Subcutaneous abdominal adipose tissue (tissue), 5 donors: ENCODE measurements at regions not wholly inside any gene's neighbourhood (a gene's known extent, or its start where the extent isn't known, plus 50 kb on each side); places are given as distances from the start of the nearest gene placed in this dataset.
"Not testable (repeated sequence)": the region's sequence is repeated elsewhere in the genome, so short reads cannot be mapped to it uniquely, and the experiment has no call there.

Source experiments
- H3K27ac ChIP-seq: one replicate; pipeline ENCODE4 v1.7.0; 2013; ENCODE audit warnings: low read depth, mild to moderate bottlenecking, inconsistent platforms, low read length, moderate library complexity
- H3K27me3 ChIP-seq, 5 donors: one replicate each; pipeline ENCODE4 v1.7.0; 2013; ENCODE audit warnings: low read length in 5 of 5, inconsistent platforms in 1 of 5; ENCODE audit not compliant: control insufficient read depth in 5 of 5, insufficient read depth in 4 of 5
- H3K36me3 ChIP-seq, 5 donors: one replicate each; pipeline ENCODE4 v1.7.0; 2013; ENCODE audit warnings: low read length in 5 of 5; ENCODE audit not compliant: control insufficient read depth in 5 of 5, insufficient read depth in 5 of 5
- H3K4me1 ChIP-seq, 5 donors: one replicate each; pipeline ENCODE4 v1.7.0; 2013; ENCODE audit warnings: low read length in 5 of 5, mild to moderate bottlenecking in 3 of 5, moderate library complexity in 1 of 5; ENCODE audit not compliant: control insufficient read depth in 5 of 5, insufficient read depth in 5 of 5
- H3K4me3 ChIP-seq, 5 donors: one replicate each; pipeline ENCODE4 v1.7.0; 2013; ENCODE audit warnings: low read length in 5 of 5, low read depth in 1 of 5
- H3K9ac ChIP-seq, 5 donors: one replicate each; pipeline ENCODE4 v1.7.0; 2013; ENCODE audit warnings: low read length in 5 of 5, mild to moderate bottlenecking in 4 of 5, moderate library complexity in 3 of 5
- H3K9me3 ChIP-seq, 5 donors: one replicate each; pipeline ENCODE4 v1.7.0; 2013; ENCODE audit warnings: low read length in 5 of 5; ENCODE audit not compliant: control insufficient read depth in 5 of 5
- donor health status: healthy.
- donor health status: healthy.
- donor health status: healthy.
- donor health status: healthy.
- donor health status: healthy.

DNA sequence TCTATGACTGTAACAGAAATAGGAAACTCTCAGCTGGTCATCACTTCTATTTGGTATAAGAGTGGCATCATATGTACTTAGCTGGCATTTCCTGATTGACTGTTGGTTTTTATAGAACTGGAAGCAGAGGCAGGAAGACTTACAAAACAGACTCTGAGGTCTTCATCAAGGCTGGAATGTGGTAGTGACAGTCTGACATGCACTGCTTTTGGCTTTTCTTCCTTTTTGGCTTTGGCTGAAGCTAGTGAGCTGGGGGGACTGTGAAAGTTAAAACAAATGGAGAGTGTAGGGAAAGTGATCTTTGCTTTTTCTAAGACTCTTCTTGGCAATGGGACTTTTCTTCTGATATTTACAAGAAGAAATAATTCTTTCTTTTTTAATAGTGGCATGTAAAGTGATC, 121.1 kb upstream of the SLC4A4 start:
- H3K4me1 ChIP-seq = peaks cover 0 to 25% (median 14%) of the 10 kb centered on the region in 5 donors
- peak overlapping the region in 1 of 5 donors; percentile 22 for H3K9ac ChIP-seq
- H3K27me3 ChIP-seq = no peaks in the 10 kb centered on the region
- H3K4me3 ChIP-seq = no peak overlapping the region
- no peaks in the 10 kb centered on the region for H3K36me3 ChIP-seq
- peaks cover 0 to 4% (median 3%) of the 10 kb centered on the region in 5 donors for H3K9me3 ChIP-seq
- peak overlapping the region; percentile 65 for H3K27ac ChIP-seq

DNA sequence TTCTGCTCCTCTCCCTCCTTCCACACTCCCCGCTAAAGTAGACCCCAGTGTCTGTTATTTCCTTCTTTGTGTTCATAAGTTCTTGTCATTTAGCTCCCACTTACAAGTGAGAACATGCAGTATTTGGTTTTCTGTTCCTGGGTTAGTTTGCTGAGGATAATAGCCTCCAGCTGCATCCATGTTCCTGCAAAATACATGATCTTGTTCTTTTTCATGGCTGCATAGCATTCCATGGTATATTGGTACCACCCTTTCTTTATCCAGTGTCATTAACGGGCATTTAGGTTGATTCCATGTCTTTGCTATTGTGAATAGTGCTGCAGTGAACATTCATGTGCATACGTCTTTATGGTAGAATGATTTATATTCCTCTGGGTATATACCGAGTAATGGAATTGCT, 118.0 kb upstream of the SLC4A4 start:
- H3K4me3 ChIP-seq, H3K27me3 ChIP-seq, H3K9ac ChIP-seq, H3K27ac ChIP-seq, H3K9me3 ChIP-seq, H3K36me3 ChIP-seq: not testable (repeated sequence)
- peaks cover 0 to 32% (median 14%) of the 10 kb centered on the region in 5 donors for H3K4me1 ChIP-seq

DNA sequence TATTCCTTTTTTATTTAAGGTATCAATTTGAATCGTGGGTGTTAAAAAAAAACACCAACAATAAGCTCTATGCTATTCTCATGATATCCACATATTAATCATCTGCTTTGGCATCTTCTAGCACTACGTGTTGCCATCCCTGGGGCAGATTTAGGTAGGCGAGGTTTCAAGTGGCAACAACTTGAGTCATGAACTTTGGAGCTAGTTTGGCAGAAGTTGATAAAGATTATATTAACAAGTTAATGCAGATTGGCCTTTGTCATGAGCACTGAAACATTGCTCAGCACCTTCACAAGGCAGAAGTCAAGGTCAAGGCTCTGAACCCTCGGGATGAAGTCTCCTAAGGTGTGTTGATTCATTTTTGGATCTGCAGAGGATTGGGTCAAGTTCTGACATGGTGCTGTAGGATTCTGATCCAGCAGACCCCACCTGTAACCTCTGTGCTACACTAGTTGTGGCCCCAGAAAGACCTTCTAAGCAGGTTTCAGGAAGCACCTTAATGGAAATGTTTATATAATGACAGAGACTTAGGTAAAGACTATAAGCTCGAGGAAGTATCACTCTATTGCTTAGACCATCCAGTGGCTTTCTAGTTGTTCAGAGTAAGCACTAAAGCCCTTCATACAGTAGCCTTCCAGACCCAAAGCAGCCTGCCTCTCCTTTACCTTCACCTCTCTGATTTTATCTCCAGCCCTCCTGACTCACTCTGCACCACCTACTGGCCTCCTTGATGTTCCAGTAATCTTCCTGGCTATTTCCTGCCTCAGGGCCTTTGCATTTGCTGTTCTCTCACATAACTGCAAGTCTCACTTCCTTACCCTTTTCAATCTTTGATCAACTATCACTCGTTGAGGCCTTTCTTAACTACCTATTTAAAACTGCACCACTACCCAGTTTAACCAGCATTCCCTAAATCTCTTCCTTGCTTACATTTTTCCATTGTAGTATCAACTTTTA, 117.0 kb upstream of the SLC4A4 start:
- Histone ChIP-seq H3K36me3 (no peaks in the 10 kb centered on the region), H3K9me3 (no peaks in the 10 kb centered on the region), H3K27ac (no peak overlapping the region), H3K9ac (no peak overlapping the region), H3K27me3 (no peaks in the 10 kb centered on the region), H3K4me1 (peaks cover 0 to 23% (median 10%) of the 10 kb centered on the region in 5 donors), H3K4me3 (no peak overlapping the region)

DNA sequence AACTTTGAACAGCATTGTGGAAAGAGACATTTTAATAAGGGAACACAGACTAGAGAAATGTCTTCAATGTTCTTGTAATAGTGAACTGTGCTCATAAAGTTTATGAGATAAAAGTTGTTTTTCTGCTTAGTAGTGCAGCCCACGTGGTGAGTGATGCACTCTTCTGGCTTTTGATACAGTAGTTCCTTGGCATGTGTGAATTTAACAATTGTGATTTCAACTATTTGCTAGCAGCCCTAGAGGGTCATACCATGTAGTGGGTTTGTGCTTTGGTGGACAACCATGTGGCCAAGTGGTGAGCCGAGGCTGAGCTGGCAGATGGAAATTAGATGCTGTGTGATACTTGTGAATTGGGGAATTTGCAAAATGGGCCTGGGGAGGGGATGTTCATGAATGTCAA, 116.2 kb upstream of the SLC4A4 start:
- Histone ChIP-seq H3K4me3 (no peak overlapping the region), H3K4me1 (peaks cover 0 to 16% (median 4%) of the 10 kb centered on the region in 5 donors), H3K36me3 (no peaks in the 10 kb centered on the region), H3K27me3 (no peaks in the 10 kb centered on the region), H3K9me3 (no peaks in the 10 kb centered on the region), H3K27ac (no peak overlapping the region), H3K9ac (no peak overlapping the region)

DNA sequence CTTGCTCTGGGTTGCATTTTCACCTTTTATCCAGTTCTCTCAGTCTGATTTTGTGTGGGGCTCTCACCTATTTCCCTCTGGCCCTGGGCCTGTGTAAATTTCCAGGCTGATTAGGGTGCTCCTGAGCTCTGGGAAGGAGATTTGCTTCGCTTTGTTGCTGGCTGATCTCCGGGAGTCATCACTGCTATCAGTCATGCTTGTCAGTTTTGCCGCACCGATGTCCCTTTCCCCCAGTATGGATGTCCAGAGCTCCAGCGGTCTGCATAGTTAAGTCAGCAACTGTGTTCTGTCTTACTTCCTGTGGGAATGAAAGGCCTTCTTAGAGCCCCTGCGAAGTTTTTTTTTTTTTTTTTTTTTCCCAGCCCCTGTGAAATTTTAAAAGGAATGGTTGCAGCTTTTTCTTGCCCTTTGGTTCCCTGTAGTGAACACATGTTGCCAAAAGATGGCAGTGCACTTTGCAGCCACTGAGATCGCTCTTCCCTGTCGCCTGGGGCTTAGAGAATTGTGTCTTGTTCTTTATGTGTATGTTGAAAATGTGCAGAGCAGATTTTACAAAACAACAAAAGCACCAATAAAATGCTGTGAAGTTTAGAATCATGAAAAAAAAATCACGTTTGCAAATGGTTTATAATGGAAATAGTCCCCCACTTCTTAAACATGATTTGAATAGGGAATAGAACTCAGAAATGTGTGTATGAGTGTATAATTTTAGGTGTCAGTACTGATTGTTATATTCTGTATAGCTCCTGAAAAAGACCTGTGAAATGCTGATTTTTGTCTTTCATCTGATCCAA, 109.1 kb upstream of the SLC4A4 start:
- Histone ChIP-seq H3K27ac (peak overlapping the region; percentile 71), H3K36me3 (no peaks in the 10 kb centered on the region), H3K4me1 (peaks cover 0 to 43% (median 30%) of the 10 kb centered on the region in 5 donors), H3K27me3 (peaks cover 0 to 4% (median 0%) of the 10 kb centered on the region in 5 donors), H3K9me3 (no peaks in the 10 kb centered on the region), H3K9ac (no peak overlapping the region), H3K4me3 (peak overlapping the region in 2 of 5 donors; percentile 2 to 40)

DNA sequence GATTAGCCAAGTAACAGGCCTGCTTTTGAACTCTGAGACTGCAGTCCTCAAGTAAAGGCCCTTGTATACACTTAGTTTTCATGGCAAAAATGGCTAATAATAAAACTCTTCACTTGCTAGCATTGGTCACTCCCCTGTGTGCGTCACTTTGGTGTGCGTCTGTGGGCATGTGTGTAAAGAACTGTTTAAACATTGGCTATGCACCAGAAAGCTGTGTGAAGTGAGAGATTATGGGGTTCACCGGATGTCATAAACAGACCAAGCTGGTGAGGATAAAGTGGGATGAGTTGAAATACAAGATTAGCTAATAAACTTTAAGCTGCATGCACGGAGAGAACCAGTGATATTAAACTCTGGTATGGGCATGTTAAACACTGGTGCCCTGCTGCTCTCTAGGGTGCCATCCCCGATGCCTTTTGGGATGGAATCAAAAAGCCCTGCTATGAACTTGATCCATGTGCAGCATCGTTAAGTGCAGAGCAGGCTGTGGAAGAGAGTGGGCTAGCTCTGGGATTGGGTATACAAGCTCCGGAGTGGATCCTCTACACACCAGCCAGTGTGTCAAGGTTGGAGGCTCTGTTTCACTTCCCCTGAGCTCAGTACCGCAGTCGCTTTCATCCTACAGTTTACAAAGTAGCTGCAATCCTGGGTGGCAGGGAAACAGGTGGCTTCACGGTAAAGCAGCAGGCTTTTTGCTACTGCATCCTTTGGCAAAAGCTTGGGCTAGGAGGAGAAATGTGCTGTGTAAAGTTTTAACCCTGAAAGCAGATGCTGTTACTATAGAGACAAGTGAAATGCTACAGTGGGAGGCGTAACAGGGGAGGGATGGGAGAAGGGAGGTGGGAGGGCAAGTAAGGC, 108.3 kb upstream of the SLC4A4 start:
- Histone ChIP-seq H3K4me3 (peak overlapping the region in 3 of 5 donors; percentile 4 to 26 (median 13)), H3K4me1 (peaks cover 0 to 43% (median 30%) of the 10 kb centered on the region in 5 donors), H3K36me3 (no peaks in the 10 kb centered on the region), H3K27me3 (peaks cover 0 to 4% (median 0%) of the 10 kb centered on the region in 5 donors), H3K9me3 (no peaks in the 10 kb centered on the region), H3K27ac (peak overlapping the region; percentile 71), H3K9ac (no peak overlapping the region)

DNA sequence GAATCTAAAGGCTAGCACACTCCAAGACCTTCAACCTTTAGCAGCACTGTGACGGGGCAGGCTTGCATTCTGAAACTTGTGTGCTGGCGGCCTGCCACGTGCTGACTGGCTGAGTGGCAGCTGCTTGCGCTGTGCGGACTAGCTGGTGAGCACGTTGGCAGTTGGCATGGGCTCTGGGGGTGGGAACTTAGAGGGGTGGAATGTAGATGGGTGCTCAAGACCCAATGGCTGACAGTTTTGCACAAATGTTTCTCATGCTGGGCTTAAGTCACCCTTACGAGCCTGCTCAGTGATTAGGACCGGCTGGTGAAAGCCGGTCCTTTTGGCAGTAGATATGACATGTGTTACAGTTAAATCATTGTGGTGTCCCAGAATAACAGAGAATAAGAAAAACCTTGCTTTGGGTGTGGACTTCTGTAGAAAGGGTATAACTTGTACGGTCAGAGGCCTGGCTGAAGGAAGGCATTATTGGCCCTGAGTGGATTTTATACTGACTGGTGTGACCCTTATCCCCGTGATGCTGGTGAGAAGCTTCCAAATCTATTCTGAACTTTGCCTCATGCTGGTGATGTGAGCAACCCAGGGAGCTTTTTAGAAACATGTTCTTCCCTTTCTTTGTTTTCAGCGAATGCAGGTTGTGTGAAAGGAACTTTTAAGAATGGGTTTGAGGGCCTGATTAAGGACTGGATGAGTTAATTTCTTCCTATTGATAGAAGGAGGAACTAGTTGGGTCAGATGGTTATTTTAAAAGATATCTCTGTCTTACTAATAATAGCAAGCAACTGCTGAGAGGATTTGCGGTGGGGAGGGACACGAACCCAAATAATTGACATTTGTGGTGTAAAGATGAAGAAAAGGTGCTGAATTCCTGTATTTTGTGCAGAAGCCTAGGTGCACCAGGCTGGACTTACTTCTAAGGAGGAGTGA, 107.4 kb upstream of the SLC4A4 start:
- Histone ChIP-seq H3K27ac (peak overlapping the region; percentile 82), H3K36me3 (no peaks in the 10 kb centered on the region), H3K27me3 (peaks cover 0 to 4% (median 0%) of the 10 kb centered on the region in 5 donors), H3K4me1 (peaks cover 0 to 49% (median 30%) of the 10 kb centered on the region in 5 donors), H3K9me3 (no peaks in the 10 kb centered on the region), H3K4me3 (peak overlapping the region in 4 of 5 donors; percentile 4 to 31 (median 20)), H3K9ac (peak overlapping the region in 2 of 5 donors; percentile 15 to 36)

DNA sequence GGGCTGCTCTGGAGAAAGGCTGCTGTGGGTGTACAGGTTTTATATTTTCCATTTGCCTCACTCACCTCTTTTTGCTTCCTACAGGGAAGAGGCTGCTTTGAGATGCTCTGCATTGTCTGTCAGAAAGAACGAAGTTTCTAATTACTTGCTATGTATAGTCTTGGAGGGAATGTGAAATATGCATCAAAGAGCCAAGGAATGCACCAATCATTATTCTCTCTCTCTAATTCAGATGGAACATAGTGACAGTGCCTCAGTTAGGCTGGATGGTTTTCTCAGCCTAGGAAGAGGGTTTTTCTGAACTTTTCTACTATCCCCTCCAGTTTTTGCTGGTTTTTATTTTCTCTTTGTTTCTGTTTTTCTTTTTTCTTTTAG, 106.8 kb upstream of the SLC4A4 start:
- peak overlapping the region in 1 of 5 donors; percentile 31 for H3K4me3 ChIP-seq
- H3K9ac ChIP-seq = peak overlapping the region in 1 of 5 donors; percentile 15

More for the DNA sequence above, 106.8 kb upstream of the SLC4A4 start:
- Histone ChIP-seq H3K4me1 (peaks cover 0 to 49% (median 30%) of the 10 kb centered on the region in 5 donors), H3K9me3 (no peaks in the 10 kb centered on the region), H3K27ac (peak overlapping the region; percentile 82), H3K27me3 (peaks cover 0 to 4% (median 0%) of the 10 kb centered on the region in 5 donors), H3K36me3 (no peaks in the 10 kb centered on the region)
